GM10266 (cell line): ENCODE measurements at regions not wholly inside any gene's neighbourhood (a gene's known extent, or its start where the extent isn't known, plus 50 kb on each side); places are given as distances from the start of the nearest gene placed in this dataset.
"Not testable (repeated sequence)": the region's sequence is repeated elsewhere in the genome, so short reads cannot be mapped to it uniquely, and the experiment has no call there.

Source experiments
- DNase-seq: peaks from one replicate; pipeline ENCODE4 v3.0.0; 2012; ENCODE audit errors: extremely low spot score
- CTCF ChIP-seq: IDR thresholded peaks from 2 replicates; pipeline ENCODE4 v1.5.1; 2012; ENCODE audit warnings: mild to moderate bottlenecking, low read depth; ENCODE audit not compliant: control insufficient read depth, insufficient read depth; ENCODE audit errors: missing control alignments

- DNase-seq = no peak
Measured at GRCh38 chrX:142503967-142504643, 299.0 kb upstream of the MAGEC2 start.

GRCh38 chrX:142502441-142502840 is 297.4 kb upstream of the MAGEC2 start:
- TF ChIP-seq CTCF = no peak
- no peak for DNase-seq

More at GRCh38 chrX:142503967-142504643, 299.0 kb upstream of the MAGEC2 start:
- TF ChIP-seq CTCF = no peak

- DNase-seq = no peak
- no peak for TF ChIP-seq CTCF
Measured at GRCh38 chrX:142499992-142500391, 294.9 kb upstream of the MAGEC2 start.

GRCh38 chrX:142483965-142484364 is 278.9 kb upstream of the MAGEC2 start:
- DNase-seq = no peak
- TF ChIP-seq CTCF = no peak

- DNase-seq = no peak
- no peak for TF ChIP-seq CTCF
Measured at GRCh38 chrX:142446349-142446748, 241.3 kb upstream of the MAGEC2 start.

GRCh38 chrX:142428916-142429315 is 223.8 kb upstream of the MAGEC2 start:
- DNase-seq = no peak
- TF ChIP-seq CTCF = no peak

GRCh38 chrX:142390998-142391397 is 185.9 kb upstream of the MAGEC2 start:
- DNase-seq = not testable (repeated sequence)

GRCh38 chrX:142363501-142363900 is 158.4 kb upstream of the MAGEC2 start:
- DNase-seq = no peak
- TF ChIP-seq CTCF = no peak
